ENCODE measurements at regions not wholly inside any gene's neighbourhood (a gene's known extent, or its start where the extent isn't known, plus 50 kb on each side); places are given as distances from the start of the nearest gene placed in this dataset.
A peak's percentile ranks its signal among the peaks of the same experiment; 100 is the strongest.
"Not testable (repeated sequence)": the region's sequence is repeated elsewhere in the genome, so short reads cannot be mapped to it uniquely, and the experiment has no call there.

GRCh38 chr3:195999176-195999575, 82.7 kb downstream of the TFRC start:
- not testable (repeated sequence) for H3K36me3 ChIP-seq (ENCODE audit: control insufficient read depth in 1 of 2, insufficient read depth in 2 of 2, low read length in 2 of 2); H3K4me1 ChIP-seq (ENCODE audit: control insufficient read depth in 1 of 2, insufficient read depth in 2 of 2, low read length in 2 of 2); H3K4me3 ChIP-seq (ENCODE audit: low read depth in 1 of 2, low read length in 2 of 2); H3K9me3 ChIP-seq (ENCODE audit: control insufficient read depth in 1 of 2, low read length in 2 of 2); H3K27me3 ChIP-seq (ENCODE audit: low read depth, low read length); H3K27ac ChIP-seq (ENCODE audit: low read length)

DNA sequence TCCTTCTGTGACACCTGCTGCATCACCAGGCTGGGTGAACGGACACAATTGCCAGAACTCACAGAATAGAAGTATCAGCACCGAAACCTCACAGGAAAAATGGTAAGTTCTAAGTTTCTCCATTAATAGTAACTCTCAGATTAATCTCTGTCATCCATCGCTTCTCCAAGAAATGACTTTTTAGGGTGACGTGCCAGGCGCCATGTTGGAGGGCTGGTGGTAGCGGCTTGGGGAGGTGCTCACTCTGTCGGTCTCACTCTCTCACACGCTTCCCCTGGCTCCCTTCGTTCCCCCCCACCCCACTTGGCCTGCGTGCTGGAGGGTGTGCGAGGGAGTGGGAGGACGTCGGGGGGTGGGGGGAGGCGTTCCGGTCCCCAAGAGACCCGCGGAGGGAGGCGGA, 85.6 kb downstream of the TFRC start:
- not testable (repeated sequence) for H3K27me3 ChIP-seq (ENCODE audit: low read depth, low read length); H3K4me1 ChIP-seq (ENCODE audit: control insufficient read depth in 1 of 2, insufficient read depth in 2 of 2, low read length in 2 of 2)

DNA sequence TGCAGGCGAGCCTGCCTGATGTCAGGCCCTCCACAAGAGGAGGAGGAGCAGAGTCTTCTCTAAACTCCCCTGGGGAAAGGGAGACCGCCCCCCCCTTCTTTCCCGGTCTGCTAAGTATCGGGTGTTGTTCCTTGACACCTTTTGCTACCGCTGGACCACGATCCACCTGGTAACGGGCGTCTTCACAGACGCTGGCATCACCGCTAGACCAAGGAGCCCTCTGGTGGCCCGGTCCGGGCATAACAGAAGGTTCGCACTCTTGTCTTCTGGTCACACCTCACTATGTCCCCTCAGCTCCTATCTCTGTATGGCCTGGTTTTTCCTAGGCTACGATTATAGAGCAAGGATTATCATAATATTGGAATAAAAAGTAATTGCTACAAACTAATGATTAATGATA, 86.0 kb upstream of the TNK2 start:
- not testable (repeated sequence) for H3K9me3 ChIP-seq (ENCODE audit: control insufficient read depth in 1 of 2, low read length in 2 of 2); H3K36me3 ChIP-seq (ENCODE audit: control insufficient read depth in 1 of 2, insufficient read depth in 2 of 2, low read length in 2 of 2); H3K27ac ChIP-seq (ENCODE audit: low read length); H3K4me3 ChIP-seq (ENCODE audit: low read depth in 1 of 2, low read length in 2 of 2); H3K27me3 ChIP-seq (ENCODE audit: low read depth, low read length); H3K4me1 ChIP-seq (ENCODE audit: control insufficient read depth in 1 of 2, insufficient read depth in 2 of 2, low read length in 2 of 2)

More for the DNA sequence above, 85.6 kb downstream of the TFRC start:
- not testable (repeated sequence) for H3K4me3 ChIP-seq (ENCODE audit: low read depth in 1 of 2, low read length in 2 of 2); H3K27ac ChIP-seq (ENCODE audit: low read length); H3K36me3 ChIP-seq (ENCODE audit: control insufficient read depth in 1 of 2, insufficient read depth in 2 of 2, low read length in 2 of 2); H3K9me3 ChIP-seq (ENCODE audit: control insufficient read depth in 1 of 2, low read length in 2 of 2)

DNA sequence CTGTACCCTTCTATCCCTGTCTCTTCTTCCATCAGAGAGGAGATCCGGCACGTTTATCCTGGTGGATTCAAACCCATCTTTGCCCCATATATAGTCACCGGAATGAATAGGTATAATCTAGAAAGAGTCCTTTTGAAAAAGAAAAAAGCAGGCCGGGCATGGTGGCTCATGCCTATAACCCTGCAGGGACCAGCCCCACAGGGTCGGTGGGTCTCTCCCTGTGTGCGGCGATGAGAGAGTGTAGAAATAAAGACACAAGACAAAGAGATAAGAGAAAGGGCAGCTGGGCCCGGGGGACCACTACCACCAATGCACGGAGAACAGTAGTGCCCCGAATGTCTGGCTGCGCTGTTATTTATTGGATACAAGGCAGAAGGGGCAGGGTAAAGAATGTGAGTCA, 85.3 kb upstream of the TNK2 start:
- H3K4me3 ChIP-seq (ENCODE audit: low read depth in 1 of 2, low read length in 2 of 2); H3K4me1 ChIP-seq (ENCODE audit: control insufficient read depth in 1 of 2, insufficient read depth in 2 of 2, low read length in 2 of 2): not testable (repeated sequence)

DNA sequence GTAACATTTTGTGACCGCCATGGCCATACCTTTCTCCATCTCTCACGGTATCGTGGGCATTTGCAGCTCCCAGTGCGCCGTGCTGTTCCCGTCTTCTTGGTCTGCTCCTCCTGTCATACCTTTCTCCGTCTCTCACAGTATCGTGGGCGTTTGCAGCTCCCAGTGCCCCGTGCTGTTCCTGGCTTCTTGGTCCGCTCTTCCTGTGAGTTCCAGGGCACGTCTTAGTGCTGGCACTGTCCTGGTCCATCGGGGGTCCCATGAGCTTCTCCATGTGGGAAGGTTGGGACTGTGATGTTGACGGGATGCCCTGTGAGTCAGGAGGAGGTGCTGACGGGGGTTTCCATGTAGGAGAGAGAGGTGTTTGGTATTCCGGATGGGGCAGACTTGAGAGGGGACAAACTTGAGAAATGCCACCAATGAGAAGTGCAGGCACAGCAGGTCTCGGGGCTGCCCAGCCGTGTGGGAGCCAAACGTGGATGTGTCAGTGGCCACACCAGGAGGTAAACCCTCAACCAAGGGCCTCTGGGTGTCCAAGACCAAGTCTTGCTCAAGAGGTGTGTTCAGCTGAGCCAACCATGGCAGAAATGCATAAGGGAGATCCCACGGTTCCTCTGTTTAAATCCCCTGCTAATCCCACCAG, 84.7 kb upstream of the TNK2 start:
- not testable (repeated sequence) for H3K4me3 ChIP-seq (ENCODE audit: low read depth in 1 of 2, low read length in 2 of 2); H3K27me3 ChIP-seq (ENCODE audit: low read depth, low read length); H3K4me1 ChIP-seq (ENCODE audit: control insufficient read depth in 1 of 2, insufficient read depth in 2 of 2, low read length in 2 of 2); H3K27ac ChIP-seq (ENCODE audit: low read length); H3K36me3 ChIP-seq (ENCODE audit: control insufficient read depth in 1 of 2, insufficient read depth in 2 of 2, low read length in 2 of 2); H3K9me3 ChIP-seq (ENCODE audit: control insufficient read depth in 1 of 2, low read length in 2 of 2)

More for the DNA sequence above, 85.3 kb upstream of the TNK2 start:
- not testable (repeated sequence) for H3K36me3 ChIP-seq (ENCODE audit: control insufficient read depth in 1 of 2, insufficient read depth in 2 of 2, low read length in 2 of 2); H3K27ac ChIP-seq (ENCODE audit: low read length); H3K9me3 ChIP-seq (ENCODE audit: control insufficient read depth in 1 of 2, low read length in 2 of 2); H3K27me3 ChIP-seq (ENCODE audit: low read depth, low read length)

GRCh38 chr3:195991986-195992385, 83.6 kb upstream of the TNK2 start:
- not testable (repeated sequence) for H3K4me3 ChIP-seq (ENCODE audit: low read depth in 1 of 2, low read length in 2 of 2); H3K36me3 ChIP-seq (ENCODE audit: control insufficient read depth in 1 of 2, insufficient read depth in 2 of 2, low read length in 2 of 2); H3K4me1 ChIP-seq (ENCODE audit: control insufficient read depth in 1 of 2, insufficient read depth in 2 of 2, low read length in 2 of 2); H3K27ac ChIP-seq (ENCODE audit: low read length); H3K27me3 ChIP-seq (ENCODE audit: low read depth, low read length); H3K9me3 ChIP-seq (ENCODE audit: control insufficient read depth in 1 of 2, low read length in 2 of 2)

DNA sequence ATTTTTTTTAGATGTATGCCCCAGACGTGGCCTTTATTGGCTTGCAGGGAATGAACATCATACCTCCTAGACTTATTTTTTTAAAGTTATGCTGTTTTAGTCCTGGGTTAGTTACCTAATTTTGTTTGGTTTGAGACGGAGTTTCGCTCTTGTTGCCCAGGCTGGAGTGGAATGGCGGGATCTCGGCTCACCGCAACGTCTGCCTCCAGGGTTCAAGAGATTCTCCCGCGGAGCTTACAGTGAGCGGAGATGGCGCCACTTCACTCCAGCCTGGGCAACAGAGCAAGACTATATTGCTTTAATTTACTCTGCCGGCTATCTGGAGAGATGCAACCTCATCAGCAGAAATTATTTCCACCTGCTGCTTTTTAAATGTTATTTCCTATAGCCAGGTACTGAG, 82.9 kb upstream of the TNK2 start:
- H3K36me3 ChIP-seq (ENCODE audit: control insufficient read depth in 1 of 2, insufficient read depth in 2 of 2, low read length in 2 of 2); H3K27ac ChIP-seq (ENCODE audit: low read length); H3K4me1 ChIP-seq (ENCODE audit: control insufficient read depth in 1 of 2, insufficient read depth in 2 of 2, low read length in 2 of 2); H3K9me3 ChIP-seq (ENCODE audit: control insufficient read depth in 1 of 2, low read length in 2 of 2); H3K4me3 ChIP-seq (ENCODE audit: low read depth in 1 of 2, low read length in 2 of 2); H3K27me3 ChIP-seq (ENCODE audit: low read depth, low read length): not testable (repeated sequence)

DNA sequence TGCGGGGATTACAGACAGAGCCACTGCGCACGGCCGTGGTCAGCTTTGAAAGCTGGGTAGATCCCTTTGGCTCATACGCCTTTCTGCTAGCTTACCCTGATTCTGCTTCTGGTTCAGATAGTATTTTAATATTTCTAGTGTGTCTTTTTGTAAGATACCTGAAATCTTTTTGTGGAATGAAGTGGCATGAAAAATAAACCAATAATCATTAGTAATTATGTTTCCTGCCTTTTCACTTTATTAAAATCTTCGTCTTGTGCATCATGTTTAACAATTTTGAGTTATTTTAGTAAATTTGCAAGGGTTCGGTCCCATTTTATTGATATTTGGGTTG, 82.5 kb upstream of the TNK2 start:
- not testable (repeated sequence) for H3K4me1 ChIP-seq (ENCODE audit: control insufficient read depth in 1 of 2, insufficient read depth in 2 of 2, low read length in 2 of 2); H3K27me3 ChIP-seq (ENCODE audit: low read depth, low read length); H3K9me3 ChIP-seq (ENCODE audit: control insufficient read depth in 1 of 2, low read length in 2 of 2); H3K36me3 ChIP-seq (ENCODE audit: control insufficient read depth in 1 of 2, insufficient read depth in 2 of 2, low read length in 2 of 2); H3K27ac ChIP-seq (ENCODE audit: low read length)
- peak overlapping the region; percentile 39 to 75 for H3K4me3 ChIP-seq (ENCODE audit: low read depth in 1 of 2, low read length in 2 of 2)

GRCh38 chr3:195989921-195990840, 81.8 kb upstream of the TNK2 start:
- H3K36me3 ChIP-seq (ENCODE audit: control insufficient read depth in 1 of 2, insufficient read depth in 2 of 2, low read length in 2 of 2); H3K27me3 ChIP-seq (ENCODE audit: low read depth, low read length); H3K27ac ChIP-seq (ENCODE audit: low read length); H3K9me3 ChIP-seq (ENCODE audit: control insufficient read depth in 1 of 2, low read length in 2 of 2); H3K4me1 ChIP-seq (ENCODE audit: control insufficient read depth in 1 of 2, insufficient read depth in 2 of 2, low read length in 2 of 2): not testable (repeated sequence)
- peak overlapping the region; percentile 39 to 75 for H3K4me3 ChIP-seq (ENCODE audit: low read depth in 1 of 2, low read length in 2 of 2)

GRCh38 chr3:195989197-195989920, 81.0 kb upstream of the TNK2 start:
- not testable (repeated sequence) for H3K27ac ChIP-seq (ENCODE audit: low read length); H3K4me1 ChIP-seq (ENCODE audit: control insufficient read depth in 1 of 2, insufficient read depth in 2 of 2, low read length in 2 of 2); H3K36me3 ChIP-seq (ENCODE audit: control insufficient read depth in 1 of 2, insufficient read depth in 2 of 2, low read length in 2 of 2); H3K9me3 ChIP-seq (ENCODE audit: control insufficient read depth in 1 of 2, low read length in 2 of 2); H3K27me3 ChIP-seq (ENCODE audit: low read depth, low read length)
- peak overlapping the region in 1 of 2 donors; percentile 75 for H3K4me3 ChIP-seq (ENCODE audit: low read depth in 1 of 2, low read length in 2 of 2)

GRCh38 chr3:195988764-195989163, 80.4 kb upstream of the TNK2 start:
- H3K36me3 ChIP-seq (ENCODE audit: control insufficient read depth in 1 of 2, insufficient read depth in 2 of 2, low read length in 2 of 2); H3K4me3 ChIP-seq (ENCODE audit: low read depth in 1 of 2, low read length in 2 of 2); H3K27ac ChIP-seq (ENCODE audit: low read length); H3K27me3 ChIP-seq (ENCODE audit: low read depth, low read length); H3K4me1 ChIP-seq (ENCODE audit: control insufficient read depth in 1 of 2, insufficient read depth in 2 of 2, low read length in 2 of 2); H3K9me3 ChIP-seq (ENCODE audit: control insufficient read depth in 1 of 2, low read length in 2 of 2): not testable (repeated sequence)
